PC-9 (cell line): ENCODE measurements at regions not wholly inside any gene's neighbourhood (a gene's known extent, or its start where the extent isn't known, plus 50 kb on each side); places are given as distances from the start of the nearest gene placed in this dataset.

Experiments used
- EZH2 ChIP-seq: fragments of 200-600 bp; sonication (generic); IDR thresholded peaks from 2 replicates; pipeline ENCODE4 v1.8.0; 2017; ENCODE audit warnings: antibody characterized with exemption, low read depth
- TF ChIP-seq, protein P1 (sequence below): fragments of 200-600 bp; sonication (generic); conservative IDR thresholded peaks from 2 replicates; pipeline ENCODE4 v1.6.1; 2017; ENCODE audit warnings: mixed run types, antibody characterized with exemption, mild to moderate bottlenecking, moderate library complexity

DNA sequence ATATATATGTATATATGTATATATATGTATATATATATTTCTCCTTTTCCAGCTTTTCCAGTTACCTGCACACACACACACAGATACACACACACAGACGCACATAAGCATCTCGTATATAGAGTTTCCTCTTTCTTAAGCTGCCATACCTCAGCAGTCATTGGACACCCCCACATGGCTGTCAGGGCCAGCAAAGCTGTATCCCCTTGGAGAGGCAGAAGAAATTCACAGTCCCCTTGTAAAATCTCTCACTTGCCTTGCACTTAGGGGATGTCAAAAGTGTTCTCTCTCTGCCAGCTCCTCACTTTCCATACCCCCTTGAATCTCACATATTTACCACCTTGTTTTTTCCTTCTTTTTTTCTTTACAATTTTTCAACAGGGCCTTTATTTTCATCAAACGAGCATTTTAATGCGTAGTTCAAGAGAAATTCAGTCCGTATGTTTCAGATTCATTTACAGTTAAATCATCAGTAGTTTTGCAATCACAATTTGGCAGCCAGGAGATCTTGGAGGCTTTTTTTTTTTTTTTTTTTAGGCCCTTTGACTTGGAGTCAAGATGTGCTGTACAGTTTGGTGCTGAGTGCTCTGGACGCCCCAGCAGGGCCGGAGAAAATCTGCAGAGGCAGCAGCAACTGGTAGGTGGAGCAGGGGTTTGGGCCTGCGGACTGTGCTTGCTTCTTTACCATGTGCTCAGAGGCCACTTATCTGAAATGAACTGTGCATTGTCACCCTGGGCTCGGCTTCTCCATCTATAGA lies 244.9 kb upstream of the KLF4 start:
- no peak for TF ChIP-seq EZH2
- TF ChIP-seq, protein P1, sequence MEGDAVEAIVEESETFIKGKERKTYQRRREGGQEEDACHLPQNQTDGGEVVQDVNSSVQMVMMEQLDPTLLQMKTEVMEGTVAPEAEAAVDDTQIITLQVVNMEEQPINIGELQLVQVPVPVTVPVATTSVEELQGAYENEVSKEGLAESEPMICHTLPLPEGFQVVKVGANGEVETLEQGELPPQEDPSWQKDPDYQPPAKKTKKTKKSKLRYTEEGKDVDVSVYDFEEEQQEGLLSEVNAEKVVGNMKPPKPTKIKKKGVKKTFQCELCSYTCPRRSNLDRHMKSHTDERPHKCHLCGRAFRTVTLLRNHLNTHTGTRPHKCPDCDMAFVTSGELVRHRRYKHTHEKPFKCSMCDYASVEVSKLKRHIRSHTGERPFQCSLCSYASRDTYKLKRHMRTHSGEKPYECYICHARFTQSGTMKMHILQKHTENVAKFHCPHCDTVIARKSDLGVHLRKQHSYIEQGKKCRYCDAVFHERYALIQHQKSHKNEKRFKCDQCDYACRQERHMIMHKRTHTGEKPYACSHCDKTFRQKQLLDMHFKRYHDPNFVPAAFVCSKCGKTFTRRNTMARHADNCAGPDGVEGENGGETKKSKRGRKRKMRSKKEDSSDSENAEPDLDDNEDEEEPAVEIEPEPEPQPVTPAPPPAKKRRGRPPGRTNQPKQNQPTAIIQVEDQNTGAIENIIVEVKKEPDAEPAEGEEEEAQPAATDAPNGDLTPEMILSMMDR = no peak
